ENCODE measurements at regions not wholly inside any gene's neighbourhood (a gene's known extent, or its start where the extent isn't known, plus 50 kb on each side); places are given as distances from the start of the nearest gene placed in this dataset.

DNA sequence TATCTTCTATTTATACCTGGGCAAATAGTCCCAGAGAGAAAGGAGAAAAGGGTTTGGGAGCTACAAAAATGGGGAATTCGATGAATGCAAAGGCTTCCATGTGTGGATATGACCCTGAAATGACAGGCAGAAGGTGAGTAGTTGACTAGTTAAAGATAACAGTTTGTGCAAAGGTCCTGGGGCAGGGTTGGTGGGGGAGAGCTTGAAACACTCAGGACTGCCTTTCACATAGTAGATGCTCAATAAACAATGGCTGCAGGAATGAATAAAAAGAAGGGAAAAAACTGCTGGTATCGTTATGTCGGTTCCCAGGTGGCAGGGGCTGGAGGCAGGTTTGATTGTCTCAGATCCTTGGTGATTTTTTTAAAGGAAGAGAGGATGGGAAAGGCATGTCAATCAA, 445.5 kb downstream of the HAPSTR1 start:
- DNase-seq = no peak

DNA sequence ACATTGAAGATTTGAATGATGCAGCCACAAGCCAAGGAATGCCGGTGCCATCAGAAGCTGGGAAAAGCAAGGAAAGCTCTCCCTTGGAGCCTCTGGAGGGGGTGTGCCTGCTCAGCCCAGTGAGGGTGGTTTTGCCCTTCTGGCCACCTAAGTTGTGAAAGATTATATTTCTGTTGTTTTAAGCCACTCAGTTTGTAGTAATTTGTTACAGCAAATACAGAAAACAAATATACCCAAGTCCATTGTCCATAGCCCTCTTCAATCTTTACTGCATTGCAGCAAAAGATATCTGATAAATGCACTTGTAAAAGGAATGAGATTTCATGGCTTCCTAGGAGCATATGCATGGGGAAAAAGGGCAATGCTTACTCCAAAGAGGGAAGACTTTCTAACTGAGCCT, 447.9 kb downstream of the HAPSTR1 start:
- DNase-seq = no peak

DNA sequence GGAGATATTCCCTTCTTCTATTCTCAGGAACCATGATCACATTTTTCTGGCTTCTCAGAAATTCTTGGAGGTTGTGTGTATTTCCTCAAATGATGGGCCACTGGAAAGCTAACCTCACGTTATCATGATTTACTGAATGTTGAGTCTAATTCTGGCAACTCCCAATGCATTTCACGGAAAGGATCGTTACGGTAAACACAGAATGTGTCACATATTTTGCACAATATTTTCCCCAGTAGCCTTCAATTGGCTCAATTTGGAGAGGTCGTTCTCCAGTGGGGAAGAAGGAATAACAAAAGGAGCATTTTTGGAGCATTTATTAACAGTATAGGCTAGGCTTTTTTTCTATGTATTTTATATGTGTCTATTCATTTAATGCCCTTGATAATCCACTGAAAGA, 450.3 kb downstream of the HAPSTR1 start:
- DNase-seq = no peak

DNA sequence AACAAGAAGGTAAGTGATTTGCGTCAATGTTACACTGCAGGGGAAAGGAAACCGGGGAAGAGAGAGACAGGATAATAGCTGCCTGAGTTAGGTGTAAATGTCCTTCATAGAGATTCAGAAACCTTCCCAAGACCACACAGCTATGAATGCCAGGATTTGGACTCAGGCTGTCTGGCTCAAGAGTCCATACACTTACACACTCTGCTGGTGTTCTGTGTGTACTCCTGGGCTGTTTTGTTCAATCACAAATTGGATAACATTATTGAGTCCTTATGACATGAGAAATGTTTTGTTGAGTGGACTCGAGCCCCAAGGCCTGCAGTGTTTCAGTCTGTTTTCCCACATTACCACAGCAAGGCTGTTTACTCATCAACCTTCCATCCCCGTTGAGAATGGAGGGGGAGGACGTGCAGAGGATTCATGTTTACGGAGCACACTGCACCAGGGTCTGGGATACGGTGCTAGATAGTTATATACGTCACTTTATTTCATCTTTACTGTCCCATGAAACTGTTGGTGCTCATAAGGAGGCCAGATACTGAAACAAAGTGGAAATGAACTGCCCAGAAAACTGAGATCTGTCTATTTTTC, 450.8 kb downstream of the HAPSTR1 start:
- no peak for DNase-seq

DNA sequence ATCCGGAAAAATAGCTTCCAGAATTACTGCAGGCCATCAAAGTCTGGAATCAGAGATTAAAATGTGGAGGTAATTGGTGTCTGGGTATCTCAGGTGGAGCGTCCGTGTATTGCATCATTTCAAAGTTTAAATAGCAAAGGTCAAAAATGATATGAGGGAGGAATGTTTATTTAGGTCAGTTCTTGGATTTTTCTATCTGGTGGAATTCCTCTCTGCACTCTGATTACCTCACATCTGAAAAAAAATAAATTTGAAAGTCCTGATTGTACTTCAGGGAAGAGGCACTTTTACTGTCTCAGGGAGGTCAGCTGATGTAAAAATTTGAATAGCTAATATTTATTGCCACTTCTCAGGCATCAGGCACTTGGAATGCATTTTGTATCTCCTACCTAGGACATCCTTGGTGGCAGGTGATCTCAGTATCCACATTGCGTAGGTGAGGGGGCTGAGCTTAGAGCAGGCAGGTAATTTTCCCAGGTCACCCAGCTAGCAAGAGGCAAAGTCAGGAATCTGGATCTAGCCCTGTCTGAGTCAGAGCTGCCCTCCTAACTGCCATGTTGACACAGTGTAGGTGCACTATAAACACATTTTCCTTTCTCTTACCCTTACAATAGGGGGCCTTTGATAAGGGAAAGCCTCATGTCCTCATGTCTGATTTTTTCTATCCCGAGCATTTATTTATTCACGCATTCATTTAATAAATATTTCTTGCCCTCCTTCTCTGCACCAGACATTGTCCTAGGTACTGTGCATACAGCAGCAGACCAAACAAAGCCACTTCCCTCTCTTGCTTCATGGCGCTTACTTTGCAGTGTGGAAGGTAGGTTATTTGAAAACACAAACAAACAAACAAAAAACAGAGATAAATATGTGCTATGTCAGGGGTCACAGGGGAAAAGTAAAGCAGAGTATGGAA, 454.3 kb downstream of the HAPSTR1 start:
- no peak for DNase-seq

DNA sequence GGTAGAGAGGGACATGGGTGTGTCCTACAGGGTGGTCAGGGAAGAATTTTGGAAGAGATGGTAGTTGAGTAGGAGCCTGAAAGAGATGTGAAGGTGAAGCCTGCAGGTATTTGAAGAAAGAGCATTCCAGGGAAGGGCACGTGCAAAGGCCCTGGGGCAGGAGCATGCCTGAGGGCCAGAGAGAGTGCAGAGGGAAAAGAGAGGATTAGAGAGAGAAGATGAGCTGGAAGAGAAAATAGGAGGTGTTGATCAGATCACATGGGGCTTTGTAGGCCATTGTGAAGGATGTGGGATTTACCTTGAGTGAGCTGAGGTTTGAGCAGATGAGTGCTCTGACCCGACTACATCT, 455.0 kb downstream of the HAPSTR1 start:
- DNase-seq = no peak

DNA sequence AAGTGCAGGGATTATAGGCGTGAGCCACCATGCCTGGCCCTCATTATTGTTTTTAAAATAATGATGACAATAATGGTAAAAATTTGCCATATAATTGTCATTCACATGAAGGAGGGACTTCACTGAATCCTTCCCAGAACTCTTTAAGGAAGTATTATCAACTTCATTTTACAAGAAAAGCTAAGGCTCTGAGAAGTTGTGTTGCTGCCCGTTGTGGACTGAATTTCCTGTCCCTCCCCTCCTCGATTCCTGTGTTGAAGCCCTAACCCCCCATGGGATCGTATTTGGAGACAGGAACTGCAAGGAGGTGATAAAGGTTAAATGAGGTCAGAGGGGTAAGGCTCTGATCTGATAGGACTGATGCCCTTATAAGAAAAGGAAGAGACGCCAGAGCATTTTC, 458.0 kb downstream of the HAPSTR1 start:
- no peak for DNase-seq

DNA sequence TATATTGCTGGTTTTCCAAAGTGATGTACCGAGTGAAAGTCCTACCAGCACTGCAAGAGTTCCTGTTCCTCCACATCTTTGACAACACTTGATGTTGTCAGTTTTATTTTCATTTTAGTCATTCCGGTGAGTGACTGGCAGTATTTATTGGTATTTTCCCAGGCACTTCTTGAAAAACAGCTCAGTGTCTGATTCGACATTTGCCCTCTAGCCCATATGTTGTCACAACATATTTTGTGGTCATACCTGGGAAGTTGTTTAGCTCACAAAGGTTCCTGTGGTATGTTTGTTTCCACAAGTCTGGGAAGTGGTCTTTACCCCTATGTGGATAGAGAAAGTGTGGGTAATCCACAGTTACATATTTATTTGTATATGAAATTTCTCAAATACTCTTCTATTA, 463.6 kb downstream of the HAPSTR1 start:
- DNase-seq = no peak

DNA sequence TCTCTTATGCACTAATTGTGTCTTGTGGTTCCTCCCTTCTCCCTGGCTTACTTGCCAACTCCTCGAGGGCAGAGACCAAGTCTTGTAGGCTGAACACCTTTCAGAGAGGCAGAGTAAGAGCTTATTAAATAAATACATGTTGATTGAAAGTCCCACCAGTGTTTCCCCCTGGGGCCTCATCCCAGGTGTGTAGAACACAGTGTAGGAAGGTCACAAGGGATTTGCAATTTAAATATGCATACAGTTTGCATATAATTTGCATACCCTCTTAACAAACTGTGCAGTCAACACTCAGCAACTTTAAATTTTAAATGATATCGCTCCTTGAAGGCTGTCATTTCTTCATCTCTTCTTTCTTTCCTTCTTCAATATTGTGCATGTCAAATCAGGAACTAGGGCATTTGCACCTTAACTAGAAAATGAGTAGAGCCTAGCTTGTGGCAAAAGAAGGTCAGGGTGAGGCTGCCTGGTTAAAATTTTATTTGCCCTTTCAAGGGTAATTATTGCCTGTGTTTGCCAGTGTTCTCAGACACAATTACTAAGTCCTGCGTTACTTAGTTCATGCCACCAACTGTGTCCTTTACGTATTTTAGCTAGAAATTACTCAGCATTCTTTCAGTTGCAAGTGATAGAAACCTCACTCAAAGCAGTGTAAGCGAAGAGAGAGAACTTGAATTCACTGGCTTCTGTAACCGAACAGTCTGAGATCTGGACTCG, 465.7 kb downstream of the HAPSTR1 start:
- no peak for DNase-seq

DNA sequence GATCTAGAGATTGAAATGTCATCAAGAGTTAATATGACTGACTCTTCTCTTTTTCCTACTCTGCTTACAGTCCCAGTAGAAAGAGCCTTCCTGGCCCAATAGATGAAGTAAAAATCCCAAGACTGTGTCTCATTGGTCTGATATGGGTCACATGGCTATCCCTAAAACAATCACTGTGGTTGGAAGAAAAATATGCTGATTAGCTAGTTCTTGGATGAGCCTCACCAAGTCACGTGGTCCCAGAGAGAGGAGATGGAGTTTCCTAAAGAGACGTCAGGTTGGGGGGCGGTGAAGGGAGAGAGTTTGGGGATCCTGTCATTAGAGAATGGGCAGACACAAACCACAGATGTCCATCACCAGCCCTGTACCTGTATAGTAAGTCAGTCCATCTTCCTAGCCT, 466.3 kb downstream of the HAPSTR1 start:
- DNase-seq = no peak

DNA sequence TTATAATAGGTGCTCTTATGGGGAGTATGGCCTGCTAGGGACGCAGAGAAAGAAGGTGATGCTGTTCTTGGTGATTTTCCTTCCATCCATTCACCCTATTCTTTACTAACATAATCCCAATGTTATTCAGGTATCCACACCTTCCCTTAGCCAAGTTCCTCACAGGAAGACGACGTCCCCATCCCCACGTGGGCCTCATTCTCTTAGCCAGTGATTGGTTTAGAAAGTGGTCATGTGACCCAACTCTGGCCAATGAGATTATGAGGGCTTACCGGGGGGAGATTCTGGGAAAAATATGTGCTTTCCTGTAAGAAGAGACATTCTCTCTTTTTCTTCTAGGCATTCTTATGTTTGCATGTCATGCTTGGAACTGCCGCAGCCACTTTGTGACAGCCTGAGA, 474.7 kb downstream of the HAPSTR1 start:
- DNase-seq = no peak

DNA sequence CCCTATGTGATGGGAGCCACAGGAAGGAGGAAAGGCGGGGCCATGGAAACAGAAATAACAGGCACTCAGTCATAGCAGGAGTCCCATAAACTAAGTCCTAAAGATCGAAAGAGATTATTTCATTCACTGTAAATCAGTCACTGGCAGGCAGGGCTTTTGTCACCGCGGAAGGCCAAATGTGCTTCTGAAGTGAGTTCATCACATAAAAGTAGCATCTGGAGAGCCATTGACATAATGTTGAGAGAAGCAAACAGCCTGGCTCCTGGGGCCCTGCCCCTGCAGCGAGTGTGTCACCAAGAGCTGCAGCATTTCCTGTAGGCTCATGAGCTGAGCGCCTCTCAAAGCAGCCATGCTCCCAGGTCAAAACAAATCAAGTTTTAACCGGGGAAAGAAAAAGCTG, 476.2 kb downstream of the HAPSTR1 start:
- no peak for DNase-seq

DNA sequence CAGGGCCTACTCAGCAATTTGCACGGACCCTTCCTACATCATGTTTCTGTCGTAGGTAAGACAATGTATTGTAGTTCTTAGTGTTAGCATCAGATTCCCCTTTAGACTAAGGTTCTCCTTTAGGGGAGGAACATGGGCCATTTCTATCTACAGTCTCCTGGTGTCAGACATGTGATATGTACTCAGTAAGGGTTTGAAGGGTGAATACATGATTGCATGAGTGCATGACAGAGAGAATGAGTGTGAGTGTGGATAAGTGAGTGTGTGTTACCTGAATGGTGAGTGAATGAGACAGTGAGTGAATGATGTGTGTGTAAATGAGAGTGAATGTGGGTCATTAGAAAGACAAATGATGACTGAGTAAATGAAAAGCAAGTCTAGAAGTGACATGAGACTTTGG, 476.8 kb downstream of the HAPSTR1 start:
- DNase-seq = no peak

DNA sequence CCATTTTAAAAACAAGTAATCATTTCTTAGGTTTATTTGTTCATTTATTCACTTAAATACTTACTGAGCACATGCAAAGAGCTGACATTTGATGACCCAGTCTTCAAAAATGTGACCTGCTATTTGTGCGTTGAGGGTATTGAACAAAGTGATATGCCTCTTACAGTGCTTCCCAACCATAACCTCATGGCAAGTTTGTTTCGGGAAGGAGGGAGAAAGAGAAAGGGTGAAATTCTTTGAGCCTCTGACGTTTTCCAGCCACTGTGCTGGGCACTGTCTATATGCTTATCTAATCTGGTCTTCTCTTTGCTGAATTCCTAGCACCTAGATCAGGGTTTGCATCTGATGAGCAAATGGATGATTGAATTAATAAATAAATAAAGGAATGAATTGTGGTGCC, 479.1 kb downstream of the HAPSTR1 start:
- DNase-seq = no peak

DNA sequence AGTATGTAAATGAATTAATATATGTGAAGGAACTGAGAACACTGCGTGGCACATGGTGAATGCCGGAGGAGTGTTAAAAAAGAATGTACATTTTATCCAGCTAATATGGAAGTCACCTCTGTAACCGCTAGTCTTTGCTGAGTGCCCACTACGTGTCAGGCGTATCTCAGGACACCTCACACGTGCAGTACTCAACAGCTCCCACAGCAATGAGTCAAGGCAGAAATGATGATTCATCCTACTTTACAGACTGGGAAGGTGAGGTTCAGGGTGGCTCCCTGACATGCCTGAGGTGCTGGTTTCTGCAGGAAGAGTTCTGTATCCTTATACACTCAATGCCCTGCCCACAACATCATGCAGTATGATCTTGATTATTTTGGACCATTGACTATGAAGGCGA, 487.0 kb downstream of the HAPSTR1 start:
- no peak for DNase-seq

DNA sequence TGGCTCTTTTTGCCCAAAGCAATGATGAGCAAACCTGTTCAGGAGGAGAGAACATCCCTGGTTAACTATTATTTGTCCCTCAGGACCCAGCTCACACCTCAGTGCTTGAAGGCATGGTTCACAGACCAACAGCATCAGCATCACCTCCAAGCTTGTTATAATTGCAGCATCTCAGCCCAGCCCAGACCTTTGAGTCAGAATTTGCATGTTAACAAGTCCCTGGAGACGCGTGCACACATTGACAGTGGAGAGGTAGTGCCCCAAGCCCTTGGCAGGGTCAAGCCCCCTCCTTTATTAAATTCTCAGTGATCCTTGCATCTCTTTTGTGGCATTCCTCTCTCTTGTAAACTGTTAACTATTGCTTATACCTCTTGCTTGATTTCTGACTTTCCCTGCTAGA, 488.6 kb downstream of the HAPSTR1 start:
- no peak for DNase-seq

DNA sequence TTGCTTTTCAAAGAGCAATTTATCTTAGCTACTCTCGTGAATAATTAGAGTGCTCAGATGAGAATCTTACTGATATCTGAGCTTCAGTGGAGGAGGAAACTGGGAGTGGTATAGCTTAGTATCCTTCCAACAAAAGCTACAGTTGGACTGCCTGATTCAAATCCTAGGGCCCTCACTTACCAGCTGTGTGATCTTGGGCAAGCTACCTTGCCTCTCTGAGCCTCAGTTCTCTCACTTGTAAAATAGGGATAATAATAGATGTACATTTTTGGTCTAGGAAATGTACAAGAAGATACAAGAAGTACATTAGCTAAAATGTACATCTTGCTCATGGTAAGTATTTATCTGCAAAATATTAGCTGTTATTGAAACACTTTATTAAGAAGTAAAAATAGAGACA, 502.0 kb downstream of the HAPSTR1 start:
- no peak for DNase-seq

DNA sequence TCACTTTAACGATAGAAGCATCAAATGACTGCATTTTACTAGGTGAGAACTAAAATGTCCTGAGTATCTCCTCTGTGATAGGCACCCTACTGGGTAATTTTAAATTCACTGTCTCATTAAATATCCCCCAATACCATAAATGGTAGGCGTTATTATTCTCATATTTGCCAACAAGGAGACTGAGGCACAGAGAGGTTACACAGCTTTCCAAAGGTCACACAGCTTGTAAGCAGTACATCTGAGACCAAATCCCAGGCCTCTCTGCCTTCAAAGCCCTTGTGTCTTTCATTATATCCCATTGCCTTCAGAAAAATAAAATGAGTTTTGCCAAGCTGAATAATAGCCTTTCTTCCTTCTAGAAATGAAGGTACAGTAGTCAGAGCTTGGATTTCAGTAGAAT, 502.6 kb downstream of the HAPSTR1 start:
- DNase-seq = no peak

DNA sequence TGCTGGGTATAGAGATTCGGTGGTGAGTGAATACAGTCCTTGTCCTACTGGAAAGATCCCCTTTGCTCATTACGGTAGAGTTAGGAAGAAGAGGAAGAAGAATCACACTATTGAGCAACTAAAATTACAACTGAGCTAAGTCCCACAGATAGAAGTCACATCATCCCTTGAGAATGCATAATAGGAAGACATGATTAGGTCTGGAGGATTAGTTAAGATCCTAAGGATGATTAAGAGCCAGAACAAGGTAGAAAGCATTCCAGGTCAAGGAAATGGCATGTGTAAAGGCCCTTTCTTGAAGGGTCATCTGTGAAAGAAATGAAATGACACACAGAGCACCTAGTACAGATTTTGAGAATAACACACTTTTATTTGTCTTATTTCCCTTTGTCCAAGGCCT, 503.5 kb downstream of the HAPSTR1 start:
- no peak for DNase-seq

DNA sequence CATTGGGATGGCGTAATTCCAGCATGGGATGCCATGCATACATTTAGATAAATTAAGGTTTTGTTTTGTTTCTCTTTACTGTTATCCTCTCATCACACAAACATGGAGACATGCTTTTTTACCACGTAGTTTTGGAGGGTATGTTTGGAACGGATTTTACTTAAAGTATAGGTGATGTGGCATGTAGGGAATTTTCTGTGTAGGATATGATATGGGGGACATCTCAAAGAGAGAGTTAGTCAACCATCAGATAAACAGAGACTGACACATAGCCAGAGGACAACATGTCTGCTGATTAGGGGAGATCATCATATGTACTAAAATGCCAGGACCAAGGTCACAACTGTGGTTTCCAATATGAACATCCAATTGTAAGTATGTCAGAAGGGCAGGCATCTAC, 503.9 kb downstream of the HAPSTR1 start:
- DNase-seq = no peak

DNA sequence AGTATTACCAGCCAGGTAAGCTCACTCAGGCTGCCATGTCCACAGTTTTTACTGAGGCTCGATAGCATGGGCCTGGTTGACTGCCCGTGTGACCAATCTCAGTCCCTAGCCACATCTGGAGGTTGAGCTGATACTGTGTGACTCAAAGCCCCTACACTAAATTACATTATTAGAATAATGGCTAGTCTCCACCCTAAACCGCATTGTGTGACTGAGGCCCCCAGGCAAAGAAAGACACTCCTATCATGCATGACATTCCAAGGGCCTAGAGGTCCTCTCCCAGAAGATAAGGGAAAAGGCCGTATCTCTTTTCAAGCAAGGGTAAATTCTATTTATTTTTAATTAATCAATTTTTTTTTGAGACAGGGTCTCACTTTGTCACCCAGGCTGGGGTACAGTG, 505.3 kb downstream of the HAPSTR1 start:
- no peak for DNase-seq

DNA sequence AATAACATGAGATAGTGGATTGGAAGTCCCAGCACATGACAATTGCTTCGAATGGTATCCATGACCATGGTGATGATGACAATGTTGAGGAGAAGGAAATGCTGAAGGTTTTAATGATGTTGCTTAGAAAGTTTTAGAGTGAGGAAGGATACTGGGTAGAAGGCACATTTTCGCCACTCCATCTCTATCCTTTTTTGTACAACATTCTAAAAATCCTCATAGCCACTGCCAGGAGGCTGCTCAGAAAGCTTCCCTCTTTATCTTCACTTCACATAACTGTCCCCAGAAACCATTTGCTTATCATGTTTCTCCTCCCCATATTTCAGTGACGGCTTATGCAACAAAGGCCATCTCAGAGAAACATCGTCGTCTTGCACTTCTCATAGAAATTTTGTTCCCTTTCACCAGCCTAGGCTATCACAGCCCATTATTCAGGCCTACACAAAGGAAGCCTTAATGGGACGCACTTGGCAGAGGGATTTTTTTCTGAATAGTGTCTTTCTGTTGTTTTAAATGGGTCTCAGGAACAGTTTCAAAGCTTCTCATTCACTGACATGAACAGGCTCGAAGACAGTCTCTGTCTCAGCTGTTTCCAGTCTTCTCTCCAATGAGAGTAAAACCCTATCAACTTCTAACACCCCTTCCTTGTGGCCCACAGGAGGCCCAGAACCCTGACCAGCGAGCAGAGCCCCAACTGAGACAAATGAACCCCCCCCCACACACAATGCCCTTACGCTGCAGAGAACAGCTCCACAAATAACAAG, 506.7 kb downstream of the HAPSTR1 start:
- peak; percentile 80 for DNase-seq

DNA sequence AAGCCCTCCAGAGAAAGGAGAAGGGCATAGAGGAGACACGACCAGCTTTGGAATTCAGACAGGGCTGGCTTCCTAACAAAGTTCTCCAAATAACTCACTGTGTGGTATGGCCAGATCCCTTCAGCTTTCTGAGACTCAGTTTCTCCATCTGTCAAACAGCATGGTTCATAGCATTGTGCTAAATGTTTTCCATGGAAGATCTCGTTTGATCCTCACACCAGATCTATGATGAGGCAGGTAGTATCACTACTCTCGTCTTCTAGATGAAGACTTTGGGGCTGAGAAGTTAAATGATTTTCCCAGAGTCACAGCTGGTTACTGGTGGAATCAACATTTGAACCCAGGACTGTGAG, 507.3 kb downstream of the HAPSTR1 start:
- no peak for DNase-seq

Data from midbrain (tissue), 1 donor.